OCI-LY7 (cell line): ENCODE measurements at regions not wholly inside any gene's neighbourhood (a gene's known extent, or its start where the extent isn't known, plus 50 kb on each side); places are given as distances from the start of the nearest gene placed in this dataset.

ENCODE experiments used
- BruUV-seq: library from RNA; stranded (reverse); fragments of 400-500 nt; replicated peaks from 2 replicates; lab custom pipeline; 2021; lab: Mats Ljungman, UMichigan
- CTCF ChIA-PET: fragments of 300-600 bp; sonication (Branson Sonifier 250); formaldehyde crosslinking; loops from one replicate; lab custom pipeline; 2022; ENCODE audit warnings: antibody characterized with exemption; ENCODE audit not compliant: unreplicated experiment; lab: Charles Lee
- POLR2A ChIA-PET: fragments of 300-600 bp; sonication (Branson Sonifier 250); formaldehyde crosslinking; loops from one replicate; lab custom pipeline; 2022; ENCODE audit warnings: antibody characterized with exemption; lab: Charles Lee
- DNase-seq: peaks from one replicate; pipeline ENCODE4 v3.0.0-alpha.2; 2015; ENCODE audit warnings: low spot score
- H2AFZ ChIP-seq: fragments of 200-600 bp; sonication (generic), shearing (Covaris generic); 2 replicates; pipeline ENCODE4 v1.6.1; 2014; ENCODE audit warnings: mild to moderate bottlenecking, antibody characterized with exemption, low read length, moderate library complexity
- H3K27ac ChIP-seq: fragments of 200-600 bp; sonication (generic); 2 replicates; pipeline ENCODE4 v1.5.1; 2014; ENCODE audit warnings: mixed run types, low read depth, mild to moderate bottlenecking, moderate library complexity, low read length, inconsistent platforms; ENCODE audit not compliant: poor library complexity, severe bottlenecking
- H3K36me3 ChIP-seq: fragments of 200-600 bp; sonication (generic); 2 replicates; pipeline ENCODE4 v1.6.1; 2014; ENCODE audit warnings: mild to moderate bottlenecking, antibody characterized with exemption, low read length, moderate library complexity, mixed read lengths; ENCODE audit not compliant: insufficient read depth
- H3K4me1 ChIP-seq: fragments of 200-600 bp; sonication (generic); 2 replicates; pipeline ENCODE4 v1.5.1; 2014; ENCODE audit warnings: mild to moderate bottlenecking, low read length; ENCODE audit not compliant: insufficient read depth, poor library complexity, severe bottlenecking
- H3K4me2 ChIP-seq: fragments of 200-600 bp; sonication (generic); 2 replicates; pipeline ENCODE4 v1.6.1; 2014; ENCODE audit warnings: mild to moderate bottlenecking, low read length
- H3K4me3 ChIP-seq: fragments of 200-600 bp; sonication (generic); 2 replicates; pipeline ENCODE4 v1.5.1; 2014; ENCODE audit warnings: mild to moderate bottlenecking, low read depth, low read length; ENCODE audit not compliant: poor library complexity, severe bottlenecking
- H3K79me2 ChIP-seq: fragments of 200-600 bp; sonication (generic); 2 replicates; pipeline ENCODE4 v1.6.1; 2016; ENCODE audit warnings: low read depth, mild to moderate bottlenecking, low read length, moderate library complexity, mixed read lengths; ENCODE audit not compliant: insufficient read depth
- H3K9me2 ChIP-seq: fragments of 200-600 bp; sonication (generic); 2 replicates; pipeline ENCODE4 v1.6.1; 2016; ENCODE audit warnings: mild to moderate bottlenecking, low read length, mixed read lengths; ENCODE audit not compliant: insufficient read depth
- H3K9me3 ChIP-seq: fragments of 200-600 bp; sonication (generic); 2 replicates; pipeline ENCODE4 v1.6.1; 2014; ENCODE audit warnings: mild to moderate bottlenecking, mixed run types, low read length, mixed read lengths
- H4K20me1 ChIP-seq: fragments of 200-600 bp; sonication (generic); 2 replicates; pipeline ENCODE4 v1.6.1; 2014; ENCODE audit warnings: mild to moderate bottlenecking, antibody characterized with exemption, low read length, moderate library complexity, mixed read lengths; ENCODE audit not compliant: insufficient read depth
- CTCF ChIP-seq: fragments of 200-600 bp; sonication (generic); conservative IDR thresholded peaks from 2 replicates; pipeline ENCODE4 v1.5.1; 2014; ENCODE audit warnings: mild to moderate bottlenecking, antibody characterized with exemption, low read length, moderate library complexity, mixed read lengths
- EZH2phosphoT487 ChIP-seq: fragments of 200-600 bp; sonication (generic); IDR thresholded peaks from 2 replicates; pipeline ENCODE4 v1.6.1; 2018; ENCODE audit warnings: low read depth, borderline replicate concordance, mild to moderate bottlenecking, mixed run types, antibody characterized with exemption, low read length, moderate library complexity, mixed read lengths
- intact Hi-C: fragments of 100-400 bp; cut with micrococcal nuclease; formaldehyde crosslinking; loops from one replicate; pipeline ENCODE4 v1.10.0; 2022; ENCODE audit not compliant: unreplicated experiment

DNA sequence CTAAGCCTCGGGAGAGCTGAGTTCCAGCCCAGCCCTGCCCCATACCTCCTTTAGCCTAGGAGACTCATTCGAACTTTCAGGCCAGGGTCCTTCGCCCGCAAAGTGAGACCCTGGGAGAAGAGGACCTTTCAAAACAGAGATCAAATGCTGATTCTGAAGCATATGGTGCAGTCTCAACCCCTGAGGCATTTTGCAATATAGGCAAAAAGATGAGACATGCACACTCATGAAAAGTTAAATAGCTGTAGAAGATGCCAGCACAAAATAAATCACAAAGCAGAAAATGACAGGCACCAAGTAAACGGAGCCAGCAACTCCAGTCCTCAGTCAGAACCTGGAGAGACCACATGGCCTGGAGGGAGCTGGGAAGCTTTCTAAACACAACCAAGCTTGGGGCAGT is 542.7 kb upstream of the RAB6C start:
- TF ChIP-seq EZH2phosphoT487 (no peak), CTCF (no peak)
- Histone ChIP-seq H3K79me2 (no peaks in the 10 kb centered on the region), H3K4me3 (no peak overlapping the region), H3K9me2 (no peaks in the 10 kb centered on the region), H3K9me3 (no peaks in the 10 kb centered on the region), H3K27ac (no peak overlapping the region), H3K4me1 (no peaks in the 10 kb centered on the region), H4K20me1 (no peaks in the 10 kb centered on the region), H3K36me3 (no peaks in the 10 kb centered on the region), H2AFZ (no peak overlapping the region), H3K4me2 (no peak overlapping the region)
- DNase-seq, result no peak
- POLR2A ChIA-PET, result no interaction called here
- BruUV-seq, result no TSS peak
- CTCF ChIA-PET, result no interaction called here
- intact Hi-C loops, result no loop called here

DNA sequence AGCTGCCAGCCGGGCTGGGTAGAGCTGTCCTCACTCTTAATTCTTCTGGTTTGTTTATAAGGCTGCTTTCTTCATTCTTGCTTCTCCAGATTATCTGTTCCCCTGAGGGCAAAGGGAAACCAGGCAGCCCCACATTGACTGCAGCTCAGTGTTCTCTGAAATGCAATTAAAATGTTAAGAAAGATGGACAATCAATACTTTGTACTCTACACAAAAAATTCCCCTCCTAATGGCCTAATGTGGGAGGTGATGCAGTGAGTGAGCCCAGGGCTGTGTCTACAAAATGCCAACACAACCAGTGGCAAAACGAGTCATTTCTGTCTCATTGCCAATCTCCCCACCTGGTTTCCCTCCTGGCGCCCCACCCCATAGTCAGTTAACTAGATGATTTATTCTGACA is 541.7 kb upstream of the RAB6C start:
- H3K4me2 ChIP-seq, result no peak overlapping the region
- no peaks in the 10 kb centered on the region for H4K20me1 ChIP-seq
- H3K4me1 ChIP-seq, result no peaks in the 10 kb centered on the region
- H3K9me3 ChIP-seq, result no peaks in the 10 kb centered on the region
- no peaks in the 10 kb centered on the region for H3K9me2 ChIP-seq
- intact Hi-C loops, result no loop called here
- H3K4me3 ChIP-seq, result no peak overlapping the region
- no peak overlapping the region for H2AFZ ChIP-seq
- no peak for DNase-seq
- H3K79me2 ChIP-seq, result no peaks in the 10 kb centered on the region
- CTCF ChIA-PET, result no interaction called here
- no TSS peak for BruUV-seq
- TF ChIP-seq EZH2phosphoT487 (no peak), CTCF (no peak)
- no peaks in the 10 kb centered on the region for H3K36me3 ChIP-seq
- POLR2A ChIA-PET, result no interaction called here
- no peak overlapping the region for H3K27ac ChIP-seq

GRCh38 chr2:129438501-129439057 is 540.9 kb upstream of the RAB6C start:
- TF ChIP-seq EZH2phosphoT487, result no peak
- no peak for TF ChIP-seq CTCF
- no TSS peak for BruUV-seq
- H2AFZ ChIP-seq, result no peak overlapping the region
- no peaks in the 10 kb centered on the region for H3K79me2 ChIP-seq
- no peak overlapping the region for H3K4me3 ChIP-seq
- peaks cover 2% of the 10 kb centered on the region for H3K9me3 ChIP-seq
- H3K4me1 ChIP-seq, result no peaks in the 10 kb centered on the region
- intact Hi-C loops, result no loop called here
- H3K36me3 ChIP-seq, result no peaks in the 10 kb centered on the region
- no peaks in the 10 kb centered on the region for H3K9me2 ChIP-seq
- H3K4me2 ChIP-seq, result no peak overlapping the region
- no peak overlapping the region for H3K27ac ChIP-seq
- no peaks in the 10 kb centered on the region for H4K20me1 ChIP-seq
- CTCF ChIA-PET, result no interaction called here
- no peak for DNase-seq
- POLR2A ChIA-PET, result no interaction called here
